GM18858 (cell line): ENCODE measurements at regions not wholly inside any gene's neighbourhood (a gene's known extent, or its start where the extent isn't known, plus 50 kb on each side); places are given as distances from the start of the nearest gene placed in this dataset.
A peak's percentile ranks its signal among the peaks of the same experiment; 100 is the strongest.

Source experiments
- ATAC-seq: cut with Tn5 transposase; IDR thresholded peaks from one replicate; pipeline ENCODE4 v1.9.1; 2021; ENCODE audit not compliant: unreplicated experiment

- no peak for ATAC-seq
These were observed 328.4 kb downstream of the LPIN1 start for GRCh38 chr2:12074845-12075217.

GRCh38 chr2:12075603-12076002 lies 329.2 kb downstream of the LPIN1 start:
- ATAC-seq, result no peak

DNA sequence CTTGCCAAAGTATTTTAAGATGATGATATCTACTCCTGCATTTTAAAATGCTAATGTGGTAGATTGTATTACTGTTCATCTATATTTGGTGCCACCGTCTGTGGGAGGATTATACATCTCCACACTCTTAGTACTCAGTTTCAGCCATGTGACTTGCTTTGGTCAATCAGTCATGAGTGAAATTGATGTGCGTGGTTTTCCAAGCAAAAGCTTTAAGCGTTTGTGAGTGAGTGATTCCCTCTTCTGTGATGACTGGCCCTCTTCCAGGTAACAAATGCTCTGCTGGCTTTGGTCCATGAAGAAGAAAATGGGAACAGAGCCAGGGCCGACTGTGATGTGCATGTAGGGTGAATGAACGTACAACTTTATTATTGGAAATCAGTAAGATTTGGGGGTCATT lies 330.4 kb downstream of the LPIN1 start:
- peak; percentile 69 for ATAC-seq

GRCh38 chr2:12080360-12080759 lies 333.9 kb downstream of the LPIN1 start:
- no peak for ATAC-seq

DNA sequence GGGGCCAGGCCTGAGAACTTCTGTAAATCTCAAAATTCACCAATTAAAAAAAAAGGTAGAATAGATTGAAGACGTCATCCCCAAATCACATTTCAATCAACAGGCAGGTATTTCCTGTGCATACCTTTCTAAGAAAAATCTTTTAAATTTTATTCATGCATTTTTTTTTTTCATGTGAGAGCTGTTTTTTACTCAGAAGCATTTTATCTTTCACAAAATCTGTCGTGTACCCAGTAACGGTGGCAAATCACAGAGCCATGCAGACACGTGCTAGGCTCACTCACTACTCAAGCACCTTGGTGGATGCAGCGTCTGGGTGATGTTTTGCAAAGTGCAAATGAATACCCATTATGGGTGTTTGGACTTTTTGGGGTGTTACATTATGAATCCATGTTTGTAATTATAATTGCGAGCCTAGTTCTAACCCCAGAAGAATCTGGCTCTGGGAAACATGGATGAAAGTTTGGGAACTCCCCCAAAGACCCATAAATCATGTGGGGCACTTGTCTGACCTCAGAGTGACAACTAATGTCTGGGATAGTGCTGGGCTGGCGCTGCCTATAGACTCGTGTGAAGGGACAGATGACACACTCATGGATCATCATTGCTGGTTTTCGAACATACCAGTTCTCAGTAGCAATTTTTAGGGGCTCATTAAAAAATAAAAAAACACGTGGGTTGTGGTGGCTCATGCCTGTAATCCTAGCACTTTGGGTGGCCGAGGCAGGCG lies 335.2 kb downstream of the LPIN1 start:
- ATAC-seq, result no peak

DNA sequence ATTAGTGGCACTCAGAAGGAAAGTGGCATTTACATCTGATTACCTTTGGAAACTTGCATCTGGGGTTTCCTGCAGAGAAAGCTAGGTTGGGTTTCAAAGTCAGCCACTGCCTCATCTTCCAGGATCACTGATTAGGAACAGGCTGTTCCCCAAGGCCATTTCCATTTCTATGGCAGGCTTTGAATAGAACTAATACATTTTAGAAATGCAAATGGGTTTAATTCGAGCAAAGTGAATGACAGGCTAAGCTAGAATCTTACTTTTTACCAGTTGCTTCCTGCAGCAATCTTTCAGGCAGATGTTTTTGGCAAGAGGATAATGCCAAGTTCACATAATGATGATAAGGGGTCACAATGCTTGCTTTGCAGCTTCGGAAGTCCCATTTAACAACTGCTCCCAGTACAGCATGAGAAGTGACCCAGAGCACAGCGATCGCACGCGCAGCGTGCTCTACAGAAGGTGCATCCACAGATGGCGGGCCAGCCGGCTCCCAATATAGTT lies 336.7 kb downstream of the LPIN1 start:
- ATAC-seq, result no peak

DNA sequence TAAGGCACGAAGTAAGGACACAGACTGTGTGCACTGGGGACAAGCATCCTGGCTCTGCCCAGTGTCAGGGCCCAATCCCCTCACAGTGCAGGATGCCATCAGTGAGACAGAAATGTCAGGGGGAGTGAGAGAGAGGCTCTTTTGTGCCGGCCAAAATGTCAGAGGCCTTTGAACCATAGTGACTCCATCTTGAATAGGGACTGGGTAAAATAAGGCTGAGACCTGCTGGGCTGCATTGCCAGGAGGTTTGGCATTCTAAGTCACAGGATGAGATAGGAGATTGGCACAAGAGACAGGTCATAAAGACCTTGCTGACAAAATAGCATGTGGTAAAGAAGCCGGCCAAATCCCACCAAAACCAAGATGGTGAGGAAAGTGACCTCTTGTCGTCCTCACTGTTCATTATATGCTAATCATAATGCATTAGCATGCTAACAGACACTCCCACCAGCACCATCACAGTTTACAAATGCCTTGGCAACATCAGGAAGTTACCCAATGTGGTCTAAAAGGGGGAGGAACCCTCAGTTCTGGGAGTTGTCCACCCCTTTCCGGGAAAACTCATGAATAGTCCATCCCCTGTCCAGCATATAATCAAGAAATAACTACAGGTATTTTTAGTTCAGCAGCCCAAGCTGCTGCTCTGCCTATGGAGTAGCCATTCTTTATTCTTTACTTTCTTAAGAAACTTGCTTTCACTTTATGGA lies 337.4 kb downstream of the LPIN1 start:
- ATAC-seq, result no peak

- no peak for ATAC-seq
These were observed 340.7 kb downstream of the LPIN1 start for GRCh38 chr2:12087175-12087574.

DNA sequence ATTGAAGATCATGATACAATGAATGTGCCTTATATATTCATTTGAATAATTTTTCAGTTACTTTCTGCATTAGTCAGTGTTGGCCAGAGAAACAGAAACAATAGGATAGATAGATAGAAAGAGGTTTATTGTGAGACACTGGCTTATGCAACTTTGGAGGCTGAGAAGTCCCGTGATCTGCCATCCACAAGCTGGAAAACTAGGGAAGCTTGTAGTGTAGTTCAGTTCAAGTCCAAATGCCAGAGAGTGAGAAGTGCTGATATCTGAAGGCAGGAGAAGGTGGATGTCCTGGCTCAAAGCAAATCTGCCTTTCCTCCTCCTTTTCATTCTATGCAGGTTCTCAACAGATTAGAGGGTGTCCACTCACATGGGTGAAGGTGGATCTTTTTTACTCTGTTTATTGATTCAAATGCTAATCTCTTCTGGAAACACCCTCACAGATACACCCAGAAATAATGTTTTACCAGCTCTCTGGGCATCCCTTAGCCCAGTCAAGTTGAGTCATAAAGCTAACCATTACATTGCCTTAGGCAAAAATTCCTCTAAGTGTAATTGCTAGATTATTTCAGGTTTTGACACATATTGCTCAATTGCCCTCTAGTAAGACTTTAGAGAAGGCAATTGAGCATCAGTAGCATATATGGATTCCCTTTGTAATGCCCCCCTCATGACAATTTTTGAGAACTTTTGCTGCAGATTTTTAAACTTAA lies 341.4 kb downstream of the LPIN1 start:
- no peak for ATAC-seq

DNA sequence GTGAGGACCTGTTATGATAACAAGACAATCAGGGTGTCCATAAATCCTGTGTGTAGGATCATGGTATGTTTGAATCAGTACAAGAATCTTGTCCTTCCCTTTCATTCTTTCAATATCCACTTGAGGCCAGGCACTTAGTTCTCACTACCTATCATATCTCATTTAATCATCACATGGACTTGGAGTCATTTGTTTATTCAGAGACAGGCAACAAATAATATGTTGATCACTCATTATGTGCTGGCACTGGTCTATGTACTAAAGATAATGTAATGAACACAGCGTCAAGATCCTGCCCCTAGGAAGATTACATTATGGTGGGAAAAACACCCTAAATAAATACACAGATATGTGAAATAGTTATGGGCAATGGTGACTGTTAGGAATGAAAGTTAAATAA lies 342.6 kb downstream of the LPIN1 start:
- no peak for ATAC-seq

GRCh38 chr2:12089496-12089895 lies 343.1 kb downstream of the LPIN1 start:
- ATAC-seq, result no peak

DNA sequence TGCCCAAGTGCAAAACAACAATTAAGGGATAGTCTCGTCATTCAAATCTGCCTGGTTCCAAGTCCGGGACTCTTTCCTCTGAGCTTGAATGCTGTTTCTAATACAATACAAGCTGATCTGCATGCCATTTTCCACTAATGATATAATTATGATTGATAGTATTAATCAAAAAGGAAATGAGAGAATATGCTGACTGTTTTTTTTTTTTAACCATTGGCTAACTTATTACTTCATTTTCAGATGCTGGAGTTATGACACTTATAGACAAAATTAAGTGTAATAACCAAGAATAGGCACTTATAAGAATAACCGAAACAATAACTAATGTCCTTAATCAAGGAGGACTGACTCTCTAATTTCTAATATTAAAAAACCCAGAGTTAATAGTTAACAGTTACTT lies 343.6 kb downstream of the LPIN1 start:
- ATAC-seq, result no peak

DNA sequence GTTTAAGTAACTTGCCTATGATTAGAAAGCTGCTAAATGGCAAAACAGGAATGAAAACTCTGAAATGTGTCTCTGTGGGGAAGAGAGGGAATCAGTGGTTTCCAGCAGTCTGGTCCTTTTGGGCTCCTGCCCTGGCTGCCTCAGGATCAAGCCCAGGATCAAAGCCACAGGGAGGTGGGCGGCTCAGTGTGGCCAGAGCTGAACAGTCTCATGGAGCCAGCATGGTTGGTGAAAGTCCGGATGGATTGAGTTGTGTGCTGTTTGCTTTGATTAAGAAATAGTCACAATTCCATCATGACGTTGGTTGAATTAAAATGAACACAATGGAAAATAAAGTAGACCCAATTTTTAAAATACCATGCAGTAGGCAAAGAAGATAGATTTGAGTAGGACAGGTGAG lies 344.2 kb downstream of the LPIN1 start:
- ATAC-seq, result no peak

GRCh38 chr2:12091201-12091806 lies 344.9 kb downstream of the LPIN1 start:
- ATAC-seq, result no peak

- no peak for ATAC-seq
These were observed 347.7 kb downstream of the LPIN1 start for GRCh38 chr2:12094134-12094533.

DNA sequence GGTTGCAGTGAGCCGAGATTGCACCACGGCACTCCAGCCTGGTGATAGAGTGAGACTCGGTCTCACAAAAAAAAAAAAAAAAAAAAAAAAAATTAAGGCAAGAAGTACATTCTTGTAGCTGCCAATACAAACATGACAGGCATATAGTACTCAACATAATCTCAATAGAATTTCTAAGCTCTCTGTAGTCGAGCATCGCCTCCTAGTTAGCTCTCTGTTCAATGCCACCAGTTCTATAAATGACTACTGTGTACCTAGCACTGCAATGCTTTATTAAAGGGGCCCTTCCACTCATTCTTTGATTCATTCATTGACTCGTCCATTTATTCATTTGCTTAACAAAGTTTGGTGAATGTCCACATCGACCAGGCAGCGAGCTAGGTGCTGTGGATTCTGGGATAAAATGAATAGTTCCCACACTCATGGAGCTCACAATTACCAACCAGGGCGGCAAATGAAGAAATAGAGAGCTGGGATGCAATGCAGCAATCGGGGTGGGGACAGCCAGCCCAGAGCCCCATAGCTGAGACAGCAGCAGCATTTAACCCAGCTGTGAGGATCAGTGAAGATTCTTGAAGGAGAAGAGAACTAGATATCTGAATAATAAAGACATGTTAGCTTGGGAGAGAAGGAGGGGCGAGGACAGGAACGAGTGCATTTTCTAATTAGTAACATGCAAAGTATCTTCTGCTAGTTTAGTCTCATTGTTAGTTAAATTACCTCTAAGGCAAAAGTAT lies 349.8 kb downstream of the LPIN1 start:
- no peak for ATAC-seq

DNA sequence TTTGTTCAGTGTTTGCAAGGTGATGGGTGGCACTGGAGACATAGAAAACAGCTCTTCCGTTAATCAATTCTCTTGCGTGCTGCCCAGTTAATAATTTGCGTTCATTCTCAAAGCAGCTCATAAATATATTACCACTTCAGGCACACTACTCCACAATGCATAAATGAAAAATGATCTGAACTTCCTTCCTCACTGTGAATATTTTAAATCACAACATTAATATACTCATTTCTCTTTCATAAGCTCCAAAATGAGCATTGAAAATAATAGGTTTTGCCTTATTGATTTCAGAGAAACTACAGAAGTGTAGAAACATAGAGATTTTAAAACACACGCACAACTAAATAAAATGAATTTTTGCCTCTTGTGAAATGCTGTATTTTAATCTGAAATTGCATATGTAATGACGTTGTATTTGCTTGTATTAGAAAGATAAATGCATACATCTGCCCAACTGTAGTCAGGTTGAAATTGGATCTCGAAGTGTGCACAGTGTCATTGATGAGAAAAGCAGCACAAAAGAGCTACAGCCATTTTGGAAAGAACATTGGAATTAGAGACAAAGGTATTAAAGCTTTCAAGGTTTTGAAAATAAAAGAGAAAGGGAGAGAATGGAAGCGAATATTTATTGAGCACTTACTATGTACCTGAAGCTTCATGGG lies 350.5 kb downstream of the LPIN1 start:
- no peak for ATAC-seq

GRCh38 chr2:12097859-12098258 lies 351.4 kb downstream of the LPIN1 start:
- no peak for ATAC-seq

GRCh38 chr2:12099374-12099773 lies 352.9 kb downstream of the LPIN1 start:
- ATAC-seq, result no peak

DNA sequence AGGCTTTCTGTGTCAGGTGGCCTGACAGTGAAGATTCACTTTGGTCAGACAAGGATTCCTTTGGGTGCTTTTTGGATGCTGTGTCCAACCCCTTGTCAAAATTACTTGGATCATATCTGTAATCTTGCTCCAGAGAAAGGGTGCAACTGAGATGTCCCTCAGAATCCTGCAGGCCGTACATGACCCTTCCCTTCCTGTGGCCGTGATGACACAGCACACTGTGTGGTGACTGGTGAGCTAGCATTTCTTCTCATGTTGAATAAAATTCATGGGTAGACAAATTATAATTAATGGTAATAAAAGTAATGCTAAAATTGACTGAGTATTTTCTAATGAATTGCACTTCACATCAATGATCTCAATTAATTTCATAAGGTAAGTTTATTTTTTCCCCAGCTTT lies 356.2 kb downstream of the LPIN1 start:
- ATAC-seq, result no peak
